ENCODE measurements at regions not wholly inside any gene's neighbourhood (a gene's known extent, or its start where the extent isn't known, plus 50 kb on each side); places are given as distances from the start of the nearest gene placed in this dataset.

DNA sequence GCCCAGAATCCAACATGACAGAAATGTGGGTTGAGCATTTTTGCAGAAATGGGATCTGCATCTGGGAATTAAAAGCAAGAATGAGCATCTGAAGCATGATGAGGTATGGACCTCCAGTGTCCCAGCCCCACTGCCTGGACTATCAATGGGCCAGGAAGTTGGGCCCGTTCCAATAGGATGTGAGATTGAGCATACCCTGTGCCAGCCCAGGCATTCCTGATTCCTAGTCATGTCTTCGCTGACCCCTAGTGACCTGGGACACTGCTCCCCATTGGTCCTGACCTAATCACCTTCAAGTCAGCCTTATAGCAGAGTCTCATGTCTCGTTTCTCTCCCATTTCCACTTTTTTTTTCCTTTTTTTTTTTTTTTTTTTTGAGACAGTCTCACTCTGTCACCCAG is 197.4 kb upstream of the IRX2 start:
- Histone ChIP-seq H3K4me3 (ENCODE audit: low read length in 3 of 3) (no peak overlapping the region), H3K4me1 (ENCODE audit: control insufficient read depth in 3 of 3, insufficient read depth in 3 of 3, low read length in 3 of 3) (no peaks in the 10 kb centered on the region), H3K9ac (ENCODE audit: low read depth in 1 of 3, low read length in 3 of 3) (no peak overlapping the region), H3K9me3 (ENCODE audit: control insufficient read depth in 3 of 3, low read length in 3 of 3) (peaks cover 0 to 4% (median 0%) of the 10 kb centered on the region in 3 donors), H3K36me3 (ENCODE audit: control insufficient read depth in 3 of 3, insufficient read depth in 3 of 3, low read length in 3 of 3) (no peaks in the 10 kb centered on the region), H3K27me3 (ENCODE audit: control insufficient read depth in 3 of 3, insufficient read depth in 3 of 3, low read length in 3 of 3) (no peaks in the 10 kb centered on the region), H3K27ac (ENCODE audit: low read depth, low read length) (no peak overlapping the region)

DNA sequence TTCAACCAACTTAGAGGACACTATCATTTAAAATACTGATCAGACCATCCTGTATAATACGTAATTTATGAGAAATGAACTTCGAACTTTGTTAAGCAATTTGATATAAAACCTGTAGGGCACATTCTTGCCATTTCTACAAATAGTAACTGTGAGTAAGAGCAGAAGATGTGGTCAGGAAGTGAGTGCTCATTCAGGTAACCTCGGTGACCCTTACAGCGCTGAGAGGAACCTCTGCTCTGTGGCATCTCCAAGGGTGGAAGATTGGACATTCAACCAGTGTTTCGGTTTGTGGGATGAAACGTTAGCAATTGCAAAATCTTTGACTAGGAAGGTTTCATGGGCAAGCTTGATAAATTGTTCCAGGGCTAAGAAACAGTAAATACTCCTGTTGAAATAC is 194.8 kb upstream of the IRX2 start:
- no peak overlapping the region for H3K4me3 ChIP-seq (ENCODE audit: low read length in 3 of 3)
- no peak overlapping the region for H3K9ac ChIP-seq (ENCODE audit: low read depth in 1 of 3, low read length in 3 of 3)
- H3K27me3 ChIP-seq (ENCODE audit: control insufficient read depth in 3 of 3, insufficient read depth in 3 of 3, low read length in 3 of 3) = no peaks in the 10 kb centered on the region
- H3K4me1 ChIP-seq (ENCODE audit: control insufficient read depth in 3 of 3, insufficient read depth in 3 of 3, low read length in 3 of 3) = no peaks in the 10 kb centered on the region
- no peak overlapping the region for H3K27ac ChIP-seq (ENCODE audit: low read depth, low read length)
- no peaks in the 10 kb centered on the region for H3K36me3 ChIP-seq (ENCODE audit: control insufficient read depth in 3 of 3, insufficient read depth in 3 of 3, low read length in 3 of 3)
- peaks cover 0 to 4% (median 0%) of the 10 kb centered on the region in 3 donors for H3K9me3 ChIP-seq (ENCODE audit: control insufficient read depth in 3 of 3, low read length in 3 of 3)

DNA sequence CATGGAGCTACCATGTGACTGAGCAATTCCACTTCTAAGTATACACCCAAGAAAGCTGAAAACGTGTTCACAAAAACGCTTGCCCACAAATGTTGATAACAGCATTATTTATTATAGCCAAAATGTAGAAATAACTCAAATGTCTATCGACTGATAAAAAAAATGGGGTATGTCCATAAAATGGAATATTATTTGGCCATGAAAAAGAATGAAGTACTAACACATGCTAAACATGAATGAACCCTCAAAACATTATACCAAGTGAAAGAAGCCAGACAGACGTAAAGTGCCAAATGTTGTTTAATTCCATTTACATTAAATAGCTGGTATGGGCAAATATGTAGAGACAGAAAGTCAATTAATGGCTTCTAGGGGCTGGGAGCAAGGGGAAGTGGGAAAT is 184.9 kb upstream of the IRX2 start:
- peaks cover 0 to 5% (median 0%) of the 10 kb centered on the region in 3 donors for H3K9me3 ChIP-seq (ENCODE audit: control insufficient read depth in 3 of 3, low read length in 3 of 3)

DNA sequence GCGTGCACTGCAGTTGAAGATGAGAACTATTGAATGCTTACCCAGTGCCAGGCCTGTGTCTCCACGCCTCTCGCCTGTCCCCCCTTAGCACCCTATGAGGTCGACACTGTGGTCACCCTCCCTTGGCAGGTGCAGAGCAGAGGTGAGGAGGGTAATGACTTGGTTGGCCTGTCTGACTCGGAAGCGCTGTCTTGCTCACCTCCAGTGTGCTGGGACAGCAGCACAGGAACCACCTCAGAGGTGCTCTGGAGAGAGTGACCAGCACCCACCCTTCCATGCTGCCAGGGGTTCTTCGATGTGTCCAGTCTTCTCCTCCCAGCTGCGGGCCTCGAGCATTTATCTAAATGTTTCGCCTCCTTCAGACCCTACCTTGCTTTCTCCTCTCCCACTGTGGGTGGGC is 178.3 kb upstream of the IRX2 start:
- Histone ChIP-seq H3K27ac (ENCODE audit: low read depth, low read length) (no peak overlapping the region), H3K9ac (ENCODE audit: low read depth in 1 of 3, low read length in 3 of 3) (no peak overlapping the region), H3K9me3 (ENCODE audit: control insufficient read depth in 3 of 3, low read length in 3 of 3) (no peaks in the 10 kb centered on the region), H3K4me3 (ENCODE audit: low read length in 3 of 3) (no peak overlapping the region), H3K27me3 (ENCODE audit: control insufficient read depth in 3 of 3, insufficient read depth in 3 of 3, low read length in 3 of 3) (no peaks in the 10 kb centered on the region), H3K36me3 (ENCODE audit: control insufficient read depth in 3 of 3, insufficient read depth in 3 of 3, low read length in 3 of 3) (no peaks in the 10 kb centered on the region), H3K4me1 (ENCODE audit: control insufficient read depth in 3 of 3, insufficient read depth in 3 of 3, low read length in 3 of 3) (no peaks in the 10 kb centered on the region)

More for the DNA sequence above, 184.9 kb upstream of the IRX2 start:
- H3K4me1 ChIP-seq (ENCODE audit: control insufficient read depth in 3 of 3, insufficient read depth in 3 of 3, low read length in 3 of 3) = no peaks in the 10 kb centered on the region
- no peak overlapping the region for H3K9ac ChIP-seq (ENCODE audit: low read depth in 1 of 3, low read length in 3 of 3)
- no peak overlapping the region for H3K4me3 ChIP-seq (ENCODE audit: low read length in 3 of 3)
- no peak overlapping the region for H3K27ac ChIP-seq (ENCODE audit: low read depth, low read length)
- no peaks in the 10 kb centered on the region for H3K36me3 ChIP-seq (ENCODE audit: control insufficient read depth in 3 of 3, insufficient read depth in 3 of 3, low read length in 3 of 3)
- H3K27me3 ChIP-seq (ENCODE audit: control insufficient read depth in 3 of 3, insufficient read depth in 3 of 3, low read length in 3 of 3) = no peaks in the 10 kb centered on the region

DNA sequence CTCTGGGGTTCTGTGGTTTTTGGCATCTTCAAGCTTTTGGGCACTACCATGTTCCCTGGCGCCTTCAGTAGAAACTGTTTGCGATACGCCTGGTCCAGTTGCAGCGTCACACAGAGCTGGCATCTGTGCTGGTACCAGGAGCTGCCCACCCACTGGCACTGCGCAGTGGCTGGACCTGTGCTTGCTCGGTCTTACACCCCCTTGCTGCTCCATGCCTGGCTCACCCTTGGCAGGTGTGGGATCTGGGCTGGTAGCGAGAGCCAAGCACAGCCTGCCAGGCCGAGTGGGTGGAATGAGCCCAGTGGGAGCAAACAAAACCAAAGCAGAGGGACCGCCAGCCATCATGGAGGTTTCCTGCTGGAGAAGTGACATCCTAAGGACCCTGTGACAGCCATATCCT is 170.2 kb upstream of the IRX2 start:
- no peak overlapping the region for H3K27ac ChIP-seq (ENCODE audit: low read depth, low read length)
- H3K9ac ChIP-seq (ENCODE audit: low read depth in 1 of 3, low read length in 3 of 3) = no peak overlapping the region
- H3K4me3 ChIP-seq (ENCODE audit: low read length in 3 of 3) = no peak overlapping the region
- H3K27me3 ChIP-seq (ENCODE audit: control insufficient read depth in 3 of 3, insufficient read depth in 3 of 3, low read length in 3 of 3) = no peaks in the 10 kb centered on the region
- H3K36me3 ChIP-seq (ENCODE audit: control insufficient read depth in 3 of 3, insufficient read depth in 3 of 3, low read length in 3 of 3) = no peaks in the 10 kb centered on the region
- H3K9me3 ChIP-seq (ENCODE audit: control insufficient read depth in 3 of 3, low read length in 3 of 3) = peaks cover 0 to 13% (median 4%) of the 10 kb centered on the region in 3 donors
- H3K4me1 ChIP-seq (ENCODE audit: control insufficient read depth in 3 of 3, insufficient read depth in 3 of 3, low read length in 3 of 3) = no peaks in the 10 kb centered on the region

DNA sequence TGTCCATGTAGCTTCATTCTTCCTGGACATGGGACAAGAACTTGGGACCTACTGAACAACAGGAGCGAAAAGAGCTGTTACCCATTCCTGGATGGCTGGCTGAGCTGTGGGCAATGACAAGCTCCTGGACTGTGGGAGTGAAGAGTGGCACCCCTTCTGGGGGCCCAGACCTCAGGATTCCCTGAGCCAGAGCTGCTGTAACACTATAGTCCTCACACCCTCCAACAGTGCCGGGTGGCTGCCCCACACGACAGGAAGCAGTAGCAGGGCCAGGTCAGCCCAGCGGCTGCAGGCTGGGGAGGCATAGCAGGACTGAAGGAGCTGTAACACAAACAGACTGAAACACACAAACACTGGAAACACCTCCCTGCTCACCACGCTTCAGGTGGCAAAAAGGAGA is 169.7 kb upstream of the IRX2 start:
- Histone ChIP-seq H3K27ac (ENCODE audit: low read depth, low read length) (no peak overlapping the region), H3K27me3 (ENCODE audit: control insufficient read depth in 3 of 3, insufficient read depth in 3 of 3, low read length in 3 of 3) (no peaks in the 10 kb centered on the region), H3K36me3 (ENCODE audit: control insufficient read depth in 3 of 3, insufficient read depth in 3 of 3, low read length in 3 of 3) (no peaks in the 10 kb centered on the region), H3K9ac (ENCODE audit: low read depth in 1 of 3, low read length in 3 of 3) (no peak overlapping the region), H3K9me3 (ENCODE audit: control insufficient read depth in 3 of 3, low read length in 3 of 3) (peaks cover 0 to 13% (median 4%) of the 10 kb centered on the region in 3 donors), H3K4me3 (ENCODE audit: low read length in 3 of 3) (no peak overlapping the region), H3K4me1 (ENCODE audit: control insufficient read depth in 3 of 3, insufficient read depth in 3 of 3, low read length in 3 of 3) (no peaks in the 10 kb centered on the region)

DNA sequence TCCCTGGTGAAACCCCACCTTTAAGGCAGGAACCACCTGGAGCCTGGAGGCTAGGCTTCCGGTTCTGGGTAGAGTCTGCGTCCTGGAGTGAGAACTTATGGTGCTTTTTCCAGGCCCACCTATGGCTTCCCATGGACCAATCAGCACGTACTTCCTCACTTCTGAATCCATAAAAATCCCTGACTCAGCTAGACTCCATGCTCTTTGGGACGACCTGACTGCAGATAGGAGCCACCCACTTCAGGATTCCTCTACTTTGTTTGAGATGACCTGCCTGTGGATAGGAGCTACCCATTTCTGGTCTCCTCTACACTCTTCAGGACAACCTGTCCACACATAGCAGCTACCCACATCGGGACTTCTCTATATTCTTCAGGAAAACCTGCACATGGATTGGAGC is 168.8 kb upstream of the IRX2 start:
- no peak overlapping the region for H3K27ac ChIP-seq (ENCODE audit: low read depth, low read length)
- H3K4me3 ChIP-seq (ENCODE audit: low read length in 3 of 3) = no peak overlapping the region
- no peaks in the 10 kb centered on the region for H3K27me3 ChIP-seq (ENCODE audit: control insufficient read depth in 3 of 3, insufficient read depth in 3 of 3, low read length in 3 of 3)
- H3K9ac ChIP-seq (ENCODE audit: low read depth in 1 of 3, low read length in 3 of 3) = no peak overlapping the region
- no peaks in the 10 kb centered on the region for H3K4me1 ChIP-seq (ENCODE audit: control insufficient read depth in 3 of 3, insufficient read depth in 3 of 3, low read length in 3 of 3)
- H3K9me3 ChIP-seq (ENCODE audit: control insufficient read depth in 3 of 3, low read length in 3 of 3) = peaks cover 0 to 13% (median 4%) of the 10 kb centered on the region in 3 donors
- no peaks in the 10 kb centered on the region for H3K36me3 ChIP-seq (ENCODE audit: control insufficient read depth in 3 of 3, insufficient read depth in 3 of 3, low read length in 3 of 3)

DNA sequence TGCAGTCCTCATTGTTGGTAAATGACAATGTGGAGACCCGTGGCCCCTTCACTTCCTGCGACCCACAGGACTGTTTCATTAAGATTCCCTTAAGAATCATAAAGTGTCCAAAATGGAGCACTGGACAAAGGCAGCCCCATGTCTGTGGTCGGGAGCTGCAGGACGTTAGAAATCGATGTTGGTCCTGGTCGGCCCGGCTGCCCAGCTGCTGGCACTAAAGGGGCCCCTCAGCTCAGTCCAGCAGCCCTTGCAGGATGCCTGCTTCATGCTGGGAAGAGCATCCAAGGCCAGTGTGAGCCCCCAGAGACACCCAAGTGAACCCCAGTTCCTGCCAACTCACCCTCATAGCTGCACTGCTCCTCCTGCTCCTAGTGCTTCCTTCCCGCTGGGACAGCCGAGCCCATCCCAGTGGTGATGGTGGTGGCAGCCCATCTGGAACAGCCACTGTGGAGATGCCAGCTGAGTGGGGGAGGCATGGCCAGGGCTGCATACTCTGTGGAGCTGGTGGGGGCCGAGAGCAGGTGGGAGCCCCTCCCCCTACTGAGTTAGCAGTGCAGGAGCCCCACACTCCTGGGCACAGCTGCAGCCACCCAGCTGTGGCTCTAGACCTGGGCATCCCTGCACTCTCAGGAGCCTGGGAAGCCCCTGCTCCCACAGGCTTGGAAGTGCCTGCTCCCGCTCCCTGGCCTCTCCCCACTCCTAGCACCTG is 168.0 kb upstream of the IRX2 start:
- Histone ChIP-seq H3K4me3 (ENCODE audit: low read length in 3 of 3) (no peak overlapping the region), H3K4me1 (ENCODE audit: control insufficient read depth in 3 of 3, insufficient read depth in 3 of 3, low read length in 3 of 3) (no peaks in the 10 kb centered on the region), H3K9me3 (ENCODE audit: control insufficient read depth in 3 of 3, low read length in 3 of 3) (peaks cover 0 to 13% (median 4%) of the 10 kb centered on the region in 3 donors), H3K9ac (ENCODE audit: low read depth in 1 of 3, low read length in 3 of 3) (no peak overlapping the region), H3K27ac (ENCODE audit: low read depth, low read length) (no peak overlapping the region), H3K27me3 (ENCODE audit: control insufficient read depth in 3 of 3, insufficient read depth in 3 of 3, low read length in 3 of 3) (no peaks in the 10 kb centered on the region), H3K36me3 (ENCODE audit: control insufficient read depth in 3 of 3, insufficient read depth in 3 of 3, low read length in 3 of 3) (no peaks in the 10 kb centered on the region)

DNA sequence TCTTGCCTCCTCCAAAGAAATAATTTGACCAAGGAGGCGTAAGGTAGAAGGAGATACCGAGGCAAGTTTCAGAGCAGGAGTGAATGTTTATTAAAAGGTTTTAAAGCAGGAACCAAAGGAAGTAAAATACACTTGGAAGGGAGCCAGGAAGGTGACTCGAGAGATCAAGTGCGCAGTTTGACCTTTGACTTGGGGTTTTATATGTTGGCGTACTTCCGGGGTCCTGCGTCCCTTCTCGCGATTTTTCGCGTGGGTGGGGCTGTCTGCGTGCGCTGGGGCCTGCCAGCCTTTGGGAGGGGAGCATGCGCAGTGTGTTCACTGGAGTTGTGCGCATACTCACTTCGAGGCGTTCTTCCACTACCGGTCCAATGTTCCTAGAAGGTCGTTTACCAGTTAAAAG is 166.0 kb upstream of the IRX2 start:
- no peak overlapping the region for H3K9ac ChIP-seq (ENCODE audit: low read depth in 1 of 3, low read length in 3 of 3)
- no peaks in the 10 kb centered on the region for H3K36me3 ChIP-seq (ENCODE audit: control insufficient read depth in 3 of 3, insufficient read depth in 3 of 3, low read length in 3 of 3)
- no peak overlapping the region for H3K27ac ChIP-seq (ENCODE audit: low read depth, low read length)
- no peaks in the 10 kb centered on the region for H3K4me1 ChIP-seq (ENCODE audit: control insufficient read depth in 3 of 3, insufficient read depth in 3 of 3, low read length in 3 of 3)
- peaks cover 0 to 13% (median 4%) of the 10 kb centered on the region in 3 donors for H3K9me3 ChIP-seq (ENCODE audit: control insufficient read depth in 3 of 3, low read length in 3 of 3)
- H3K4me3 ChIP-seq (ENCODE audit: low read length in 3 of 3) = no peak overlapping the region
- H3K27me3 ChIP-seq (ENCODE audit: control insufficient read depth in 3 of 3, insufficient read depth in 3 of 3, low read length in 3 of 3) = no peaks in the 10 kb centered on the region

DNA sequence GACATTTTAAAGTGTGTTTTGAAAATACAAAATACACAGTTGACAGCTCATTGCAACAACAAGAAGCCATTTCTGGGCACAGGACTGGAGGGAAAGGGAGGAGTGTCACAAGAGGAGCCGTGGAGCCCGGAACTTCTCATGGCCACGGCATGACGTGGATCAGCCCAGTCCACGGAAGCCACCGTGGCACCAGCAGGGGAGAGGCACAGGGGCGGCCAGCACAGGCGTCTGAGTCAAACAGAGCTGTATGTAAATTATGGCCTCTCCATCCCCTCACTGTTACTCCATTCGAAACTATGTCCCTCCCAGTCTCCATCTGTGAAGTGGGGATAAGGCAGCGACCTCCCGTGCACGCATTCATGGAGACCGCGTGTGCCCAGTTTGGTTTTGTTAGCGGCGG is 165.6 kb upstream of the IRX2 start:
- H3K36me3 ChIP-seq (ENCODE audit: control insufficient read depth in 3 of 3, insufficient read depth in 3 of 3, low read length in 3 of 3) = no peaks in the 10 kb centered on the region
- no peak overlapping the region for H3K27ac ChIP-seq (ENCODE audit: low read depth, low read length)
- no peak overlapping the region for H3K9ac ChIP-seq (ENCODE audit: low read depth in 1 of 3, low read length in 3 of 3)
- peaks cover 0 to 13% (median 4%) of the 10 kb centered on the region in 3 donors for H3K9me3 ChIP-seq (ENCODE audit: control insufficient read depth in 3 of 3, low read length in 3 of 3)
- H3K27me3 ChIP-seq (ENCODE audit: control insufficient read depth in 3 of 3, insufficient read depth in 3 of 3, low read length in 3 of 3) = no peaks in the 10 kb centered on the region
- no peaks in the 10 kb centered on the region for H3K4me1 ChIP-seq (ENCODE audit: control insufficient read depth in 3 of 3, insufficient read depth in 3 of 3, low read length in 3 of 3)
- no peak overlapping the region for H3K4me3 ChIP-seq (ENCODE audit: low read length in 3 of 3)

All from skeletal muscle tissue (tissue), 3 donors.